Parathyroid adenoma (tissue), 2 donors: ENCODE measurements at regions not wholly inside any gene's neighbourhood (a gene's known extent, or its start where the extent isn't known, plus 50 kb on each side); places are given as distances from the start of the nearest gene placed in this dataset.

ENCODE experiments used
- H2AFZ ChIP-seq: fragments of 300-600 bp; sonication (generic); one replicate; pipeline ENCODE4 v1.7.0; 2017; ENCODE audit warnings: antibody characterized with exemption, mild to moderate bottlenecking
- H3K27ac ChIP-seq: fragments of 300-600 bp; sonication (generic); one replicate; pipeline ENCODE4 v1.7.0; 2017
- H3K27me3 ChIP-seq: fragments of 300-600 bp; sonication (generic); one replicate; pipeline ENCODE4 v1.7.0; 2017; ENCODE audit warnings: low read length; ENCODE audit not compliant: control insufficient read depth, insufficient read depth
- H3K36me3 ChIP-seq: fragments of 300-600 bp; sonication (generic); one replicate; pipeline ENCODE4 v1.7.0; 2017; ENCODE audit warnings: low read length; ENCODE audit not compliant: control insufficient read depth, insufficient read depth
- H3K4me1 ChIP-seq: fragments of 300-600 bp; sonication (generic); one replicate; pipeline ENCODE4 v1.7.0; 2017; ENCODE audit warnings: control low read depth
- H3K4me2 ChIP-seq: fragments of 300-600 bp; sonication (generic); one replicate; pipeline ENCODE4 v1.7.0; 2017; ENCODE audit warnings: low read length
- H3K4me3 ChIP-seq: fragments of 300-600 bp; sonication (generic); one replicate; pipeline ENCODE4 v1.7.0; 2017; ENCODE audit warnings: low read depth, low read length
- H3K79me2 ChIP-seq: fragments of 300-600 bp; sonication (generic); one replicate; pipeline ENCODE4 v1.7.0; 2017; ENCODE audit warnings: control low read depth
- H3K9ac ChIP-seq: fragments of 300-600 bp; sonication (generic); one replicate; pipeline ENCODE4 v1.7.0; 2017; ENCODE audit warnings: mild to moderate bottlenecking
- H3K9me3 ChIP-seq: fragments of 300-600 bp; sonication (generic); one replicate; pipeline ENCODE4 v1.7.0; 2017; ENCODE audit warnings: low read length; ENCODE audit not compliant: control insufficient read depth
- CTCF ChIP-seq: fragments of 300-600 bp; sonication (generic); IDR thresholded peaks from one replicate; pipeline ENCODE4 v1.7.0; 2017; ENCODE audit warnings: antibody characterized with exemption, mild to moderate bottlenecking
- donor health status: primary hyperparathyroidism.

GRCh38 chr6:119965008-119965407 is 615.4 kb upstream of the MAN1A1 start:
- no peaks in the 10 kb centered on the region for H3K4me1 ChIP-seq
- TF ChIP-seq CTCF = no peak
- no peak overlapping the region for H3K4me2 ChIP-seq
- peaks cover 4% of the 10 kb centered on the region for H3K9me3 ChIP-seq
- H3K79me2 ChIP-seq = no peaks in the 10 kb centered on the region
- no peaks in the 10 kb centered on the region for H3K36me3 ChIP-seq
- no peak overlapping the region for H3K27ac ChIP-seq
- H3K4me3 ChIP-seq = no peak overlapping the region
- no peaks in the 10 kb centered on the region for H3K27me3 ChIP-seq
- H3K9ac ChIP-seq = no peak overlapping the region
- H2AFZ ChIP-seq = no peak overlapping the region

- no peak for TF ChIP-seq CTCF
- Histone ChIP-seq H3K9me3 (no peaks in the 10 kb centered on the region), H3K4me1 (no peaks in the 10 kb centered on the region), H3K36me3 (no peaks in the 10 kb centered on the region), H3K4me2 (no peak overlapping the region), H3K9ac (no peak overlapping the region), H2AFZ (no peak overlapping the region), H3K4me3 (no peak overlapping the region), H3K27me3 (no peaks in the 10 kb centered on the region), H3K27ac (no peak overlapping the region), H3K79me2 (no peaks in the 10 kb centered on the region)
These were observed 612.9 kb upstream of the MAN1A1 start for GRCh38 chr6:119962505-119962904.

- H3K36me3 ChIP-seq = no peaks in the 10 kb centered on the region
- no peak overlapping the region for H3K4me3 ChIP-seq
- no peak overlapping the region for H3K9ac ChIP-seq
- no peaks in the 10 kb centered on the region for H3K9me3 ChIP-seq
- no peak overlapping the region for H3K27ac ChIP-seq
- no peak for TF ChIP-seq CTCF
- H3K4me1 ChIP-seq = no peaks in the 10 kb centered on the region
- H3K4me2 ChIP-seq = no peak overlapping the region
- no peaks in the 10 kb centered on the region for H3K27me3 ChIP-seq
- no peak overlapping the region for H2AFZ ChIP-seq
- H3K79me2 ChIP-seq = no peaks in the 10 kb centered on the region
These were observed 611.9 kb upstream of the MAN1A1 start for GRCh38 chr6:119961450-119961849.

- no peaks in the 10 kb centered on the region for H3K9me3 ChIP-seq
- no peak overlapping the region for H3K27ac ChIP-seq
These were observed 610.9 kb upstream of the MAN1A1 start for GRCh38 chr6:119960456-119960855.

More at GRCh38 chr6:119960456-119960855, 610.9 kb upstream of the MAN1A1 start:
- no peaks in the 10 kb centered on the region for H3K36me3 ChIP-seq
- no peak overlapping the region for H2AFZ ChIP-seq
- no peak overlapping the region for H3K9ac ChIP-seq
- no peaks in the 10 kb centered on the region for H3K4me1 ChIP-seq
- H3K79me2 ChIP-seq = no peaks in the 10 kb centered on the region
- H3K4me2 ChIP-seq = no peak overlapping the region
- TF ChIP-seq CTCF = no peak
- no peaks in the 10 kb centered on the region for H3K27me3 ChIP-seq
- no peak overlapping the region for H3K4me3 ChIP-seq
